ENCODE measurements at regions not wholly inside any gene's neighbourhood (a gene's known extent, or its start where the extent isn't known, plus 50 kb on each side); places are given as distances from the start of the nearest gene placed in this dataset.

- DNase-seq (no peak), ATAC-seq (no peak)
- TF ChIP-seq POLR2A (IDR thresholded peaks at IDR 0.05) (no peak), CTCF (IDR thresholded peaks at IDR 0.05) (no peak)
- Histone ChIP-seq H3K27me3 (no peaks in the 10 kb centered on the region), H3K4me1 (no peaks in the 10 kb centered on the region), H3K9me3 (peaks cover 0 to 42% (median 26%) of the 10 kb centered on the region in 12 donors), H3K4me3 (no peak overlapping the region), H3K27ac (no peak overlapping the region), H3K36me3 (no peaks in the 10 kb centered on the region)
- intact Hi-C loops (cut with DNase I): no loop called here
Observed at GRCh38 chr7:125459038-125459437, 529.4 kb upstream of the POT1 start.

GRCh38 chr7:125450749-125451148 lies 521.1 kb upstream of the POT1 start:
- H3K27ac ChIP-seq: no peak overlapping the region
- no peaks in the 10 kb centered on the region for H3K27me3 ChIP-seq
- no peak for TF ChIP-seq CTCF (IDR thresholded peaks at IDR 0.05)
- no peak for TF ChIP-seq POLR2A (IDR thresholded peaks at IDR 0.05)
- H3K9me3 ChIP-seq: peaks cover 0 to 5% (median 0%) of the 10 kb centered on the region in 12 donors
- DNase-seq (no peak), ATAC-seq (no peak)
- no peak overlapping the region for H3K4me3 ChIP-seq
- intact Hi-C loops (cut with DNase I): no loop called here
- H3K36me3 ChIP-seq: no peaks in the 10 kb centered on the region
- no peaks in the 10 kb centered on the region for H3K4me1 ChIP-seq

- Histone ChIP-seq H3K9me3 (peaks cover 0 to under 1% (median 0%) of the 10 kb centered on the region in 12 donors), H3K4me3 (no peak overlapping the region), H3K4me1 (no peaks in the 10 kb centered on the region), H3K27ac (no peak overlapping the region), H3K36me3 (no peaks in the 10 kb centered on the region), H3K27me3 (no peaks in the 10 kb centered on the region)
- TF ChIP-seq POLR2A (IDR thresholded peaks at IDR 0.05) (no peak), CTCF (IDR thresholded peaks at IDR 0.05) (no peak)
- ATAC-seq (no peak), DNase-seq (no peak)
- intact Hi-C loops (cut with DNase I): no loop called here
- 62 to 77% (median 68%) methylated on average over 3 of the region's 3 CpGs for WGBS, 4 donors
Observed at GRCh38 chr7:125445836-125446235, 516.2 kb upstream of the POT1 start.

- H3K27ac ChIP-seq: no peak overlapping the region
- peaks cover 0 to 6% (median 0%) of the 10 kb centered on the region in 12 donors for H3K9me3 ChIP-seq
- no peak for TF ChIP-seq CTCF (IDR thresholded peaks at IDR 0.05)
- TF ChIP-seq POLR2A (IDR thresholded peaks at IDR 0.05): no peak
- H3K27me3 ChIP-seq: no peaks in the 10 kb centered on the region
- H3K4me3 ChIP-seq: no peak overlapping the region
- whole genome bisulfite sequencing, 4 donors: 87 to 93% (median 88%) methylated on average over 1 of the region's 1 CpG
- intact Hi-C loops (cut with DNase I): no loop called here
- no peak for DNase-seq
- no peak for ATAC-seq
- no peaks in the 10 kb centered on the region for H3K36me3 ChIP-seq
- no peaks in the 10 kb centered on the region for H3K4me1 ChIP-seq
Observed at GRCh38 chr7:125444864-125445263, 515.2 kb upstream of the POT1 start.
